Lung (tissue), 11 donors: ENCODE measurements at regions not wholly inside any gene's neighbourhood (a gene's known extent, or its start where the extent isn't known, plus 50 kb on each side); places are given as distances from the start of the nearest gene placed in this dataset.

Experiments
- ATAC-seq: fragments of 200-7000 bp; cut with Tn5 transposase; one replicate; pipeline ENCODE4 v1.9.1; 2020; ENCODE audit warnings: moderate number of reproducible peaks; ENCODE audit not compliant: insufficient read depth, low FRiP score
- DNase-seq, 3 donors: peaks; one replicate each; pipeline ENCODE4 v3.0.0-alpha.2; 2013 to 2017
- H3K27ac ChIP-seq, 2 donors: one replicate each; pipeline ENCODE4 v1.5.1; 2013; ENCODE audit warnings: mild to moderate bottlenecking in 2 of 2, moderate library complexity in 2 of 2, control low read depth in 1 of 2, inconsistent platforms in 1 of 2, low read depth in 1 of 2, low read length in 1 of 2
- H3K27me3 ChIP-seq, 3 donors: one replicate each; pipeline ENCODE4 v1.5.1; 2013; ENCODE audit warnings: low read length in 2 of 3; ENCODE audit not compliant: control insufficient read depth in 3 of 3, insufficient read depth in 3 of 3
- H3K36me3 ChIP-seq, 4 donors: one replicate each; pipeline ENCODE4 v1.5.1; 2013; ENCODE audit warnings: low read length in 4 of 4, mild to moderate bottlenecking in 1 of 4, moderate library complexity in 1 of 4; ENCODE audit not compliant: control insufficient read depth in 4 of 4, insufficient read depth in 4 of 4
- H3K4me1 ChIP-seq, 5 donors: one replicate each; pipeline ENCODE4 v1.5.1; 2013; ENCODE audit warnings: low read length in 5 of 5, mild to moderate bottlenecking in 2 of 5, moderate library complexity in 1 of 5; ENCODE audit not compliant: control insufficient read depth in 5 of 5, insufficient read depth in 5 of 5
- H3K4me3 ChIP-seq: one replicate; pipeline ENCODE4 v1.5.1; 2013; ENCODE audit warnings: mild to moderate bottlenecking, control low read depth, moderate library complexity
- H3K9ac ChIP-seq, 2 donors: one replicate each; pipeline ENCODE4 v1.5.1; 2013; ENCODE audit warnings: low read length in 2 of 2, control low read depth in 1 of 2; ENCODE audit not compliant: insufficient read depth in 1 of 2
- H3K9me3 ChIP-seq, 4 donors: one replicate each; pipeline ENCODE4 v1.5.1; 2013; ENCODE audit warnings: low read length in 3 of 4, mild to moderate bottlenecking in 1 of 4, moderate library complexity in 1 of 4; ENCODE audit not compliant: control insufficient read depth in 4 of 4, insufficient read depth in 3 of 4
- CTCF ChIP-seq: IDR thresholded peaks from 2 replicates; pipeline ENCODE4 v1.5.1; 2012; ENCODE audit warnings: mild to moderate bottlenecking; ENCODE audit errors: control extremely low read depth, extremely low read depth
- WGBS, 2 donors: extraction: QIAGEN DNeasy Blood & Tissue Kit; methylation state at CpG; one replicate each; pipeline ENCODE4 v1.1.7; 2013; 5-methylcytosine and 5-hydroxymethylcytosine counted together
- donor health status: control.
- donor health status: control.
- donor health status: Bipolar disorder and iron deficiency.
- donor health status: healthy.
- donor health status: DM: yes; HTN: yes; CAD: no.

DNA sequence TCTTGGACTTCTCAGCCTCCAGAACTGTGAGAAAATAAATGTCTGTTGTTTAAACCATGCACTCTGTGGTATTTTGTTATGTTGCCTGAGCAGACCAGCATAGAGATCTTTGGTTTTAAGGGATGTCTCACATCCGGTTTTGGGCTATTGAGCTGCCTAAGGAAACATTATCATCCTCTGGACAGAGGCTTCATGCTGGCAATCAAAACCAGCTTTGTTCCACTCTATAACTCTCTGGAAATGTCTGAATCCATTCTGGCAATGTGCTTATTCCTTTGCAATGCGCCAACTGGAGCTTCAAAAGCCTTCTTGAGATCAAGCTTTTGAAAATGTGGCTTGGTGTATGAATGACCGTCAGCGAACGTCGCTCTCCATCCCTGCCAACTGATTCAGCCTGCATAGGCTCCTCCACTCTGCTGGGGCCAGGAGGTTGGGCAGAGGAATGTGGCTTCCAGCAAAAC lies 183.6 kb upstream of the MGAT5 start:
- Histone ChIP-seq H3K27me3 (no peaks in the 10 kb centered on the region), H3K9ac (no peak overlapping the region), H3K4me1 (peaks cover 0 to 1% (median 0%) of the 10 kb centered on the region in 5 donors), H3K9me3 (peaks cover 0 to 6% (median 0%) of the 10 kb centered on the region in 4 donors), H3K36me3 (no peaks in the 10 kb centered on the region), H3K27ac (no peak overlapping the region), H3K4me3 (no peak overlapping the region)
- DNase-seq (no peak), ATAC-seq (no peak)
- no peak for TF ChIP-seq CTCF
- 92 to 95% methylated on average over 6 of the region's 6 CpGs for WGBS, 2 donors

DNA sequence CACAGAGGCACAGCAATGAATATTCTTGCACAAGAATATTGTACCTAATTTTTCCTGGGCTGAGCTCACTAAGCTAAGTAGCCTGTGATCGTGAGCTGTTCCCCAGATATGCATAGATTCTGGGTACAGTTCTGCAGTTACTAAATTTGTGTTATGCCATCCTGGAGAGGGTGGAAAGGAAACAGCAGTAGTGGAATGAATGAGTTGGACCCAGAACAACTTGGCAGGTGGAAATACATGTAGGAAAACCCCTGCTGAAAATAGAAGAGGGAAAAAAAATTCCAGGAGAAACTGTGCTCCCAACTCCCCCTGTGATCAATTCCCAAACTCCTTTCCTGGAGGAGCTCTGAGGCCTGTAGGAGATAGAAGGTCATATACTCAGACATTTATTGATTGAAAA lies 181.5 kb upstream of the MGAT5 start:
- DNase-seq = no peak
- WGBS, 2 donors = 71 to 84% methylated on average over 1 of the region's 1 CpG
- ATAC-seq = no peak
- H3K27me3 ChIP-seq = no peaks in the 10 kb centered on the region
- no peak overlapping the region for H3K27ac ChIP-seq
- no peaks in the 10 kb centered on the region for H3K36me3 ChIP-seq
- TF ChIP-seq CTCF = no peak
- no peak overlapping the region for H3K9ac ChIP-seq
- no peak overlapping the region for H3K4me3 ChIP-seq
- H3K9me3 ChIP-seq = peaks cover 0 to 12% (median 0%) of the 10 kb centered on the region in 4 donors
- peaks cover 0 to 1% (median 0%) of the 10 kb centered on the region in 5 donors for H3K4me1 ChIP-seq

DNA sequence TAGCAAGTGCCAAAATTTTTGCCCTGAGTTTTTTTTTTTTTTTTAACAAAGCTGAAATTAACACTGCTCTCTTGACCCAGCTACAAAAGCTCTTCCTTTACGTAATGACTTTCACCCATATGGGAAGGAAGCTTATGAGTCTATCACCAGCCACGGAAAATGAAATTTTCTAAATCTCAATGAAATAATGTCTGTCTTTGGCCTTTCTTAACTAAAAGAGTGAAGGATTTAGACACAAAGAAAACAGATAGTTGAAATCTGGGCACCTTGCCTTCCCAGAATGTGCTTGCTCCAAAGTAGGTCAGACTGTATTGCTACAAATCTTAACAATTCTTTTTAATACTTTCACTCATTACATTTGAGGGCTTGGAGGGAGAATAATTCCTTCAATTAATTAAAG lies 180.8 kb upstream of the MGAT5 start:
- no peaks in the 10 kb centered on the region for H3K27me3 ChIP-seq
- H3K36me3 ChIP-seq = no peaks in the 10 kb centered on the region
- no peak for TF ChIP-seq CTCF
- ATAC-seq = no peak
- peaks cover 0 to 1% (median 0%) of the 10 kb centered on the region in 5 donors for H3K4me1 ChIP-seq
- H3K27ac ChIP-seq = no peak overlapping the region
- DNase-seq = no peak
- H3K4me3 ChIP-seq = no peak overlapping the region
- 70 to 73% methylated on average over 2 of the region's 2 CpGs for WGBS, 2 donors
- no peak overlapping the region for H3K9ac ChIP-seq
- peaks cover 0 to 12% (median 0%) of the 10 kb centered on the region in 4 donors for H3K9me3 ChIP-seq

DNA sequence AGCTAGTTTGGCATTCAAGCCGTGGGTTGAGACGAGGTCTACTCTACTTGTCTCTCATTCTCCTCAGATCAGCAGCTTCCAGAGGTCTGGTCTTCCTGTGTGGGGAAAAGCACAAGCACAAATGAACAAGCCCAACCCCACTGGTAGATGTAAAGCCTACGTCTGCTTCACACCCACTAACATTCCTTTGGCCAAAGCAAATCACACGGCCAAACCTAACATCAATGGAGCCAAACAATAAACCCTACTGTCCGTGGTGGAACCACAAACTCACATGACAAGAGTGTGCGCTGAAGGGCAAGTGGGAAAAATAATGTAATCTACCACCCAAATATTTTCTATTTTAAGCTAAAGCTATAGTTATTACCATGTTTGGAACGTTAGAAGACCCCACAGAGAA lies 179.3 kb upstream of the MGAT5 start:
- no peak overlapping the region for H3K9ac ChIP-seq
- H3K4me1 ChIP-seq = peaks cover 0 to 1% (median 0%) of the 10 kb centered on the region in 5 donors
- no peak for ATAC-seq
- no peak for TF ChIP-seq CTCF
- peaks cover 0 to 12% (median 0%) of the 10 kb centered on the region in 4 donors for H3K9me3 ChIP-seq
- no peaks in the 10 kb centered on the region for H3K27me3 ChIP-seq
- no peaks in the 10 kb centered on the region for H3K36me3 ChIP-seq
- DNase-seq = no peak
- WGBS, 2 donors = 79% methylated on average over 7 of the region's 7 CpGs
- no peak overlapping the region for H3K27ac ChIP-seq
- H3K4me3 ChIP-seq = no peak overlapping the region
